Adrenal gland (tissue), 9 donors: ENCODE measurements at regions not wholly inside any gene's neighbourhood (a gene's known extent, or its start where the extent isn't known, plus 50 kb on each side); places are given as distances from the start of the nearest gene placed in this dataset.

ENCODE experiments used
- DNase-seq, 7 donors: peaks; one replicate each; pipeline ENCODE4 v3.0.0-alpha.2; 2019 to 2020
- H3K27ac ChIP-seq, 5 donors: fragments of 200-600 bp; sonication (generic) in 4 of 5; 1 replicate in 3 of 5; 2 replicates in 2 of 5; pipeline versions ENCODE4 v1.5.1 to v1.8.0; 2016 to 2020; ENCODE audit warnings: mild to moderate bottlenecking in 1 of 5
- H3K27me3 ChIP-seq: fragments of 200-600 bp; 2 replicates; pipeline ENCODE4 v1.8.0; 2021
- H3K36me3 ChIP-seq, 2 donors: fragments of 200-600 bp; replicated peaks in 1 of 2; 1 replicate in 1 of 2; 2 replicates in 1 of 2; pipeline versions ENCODE4 v1.5.1 to v1.8.0; 2018 to 2022
- H3K4me1 ChIP-seq, 2 donors: fragments of 200-600 bp; replicated peaks in 1 of 2; 1 replicate in 1 of 2; 2 replicates in 1 of 2; pipeline versions ENCODE4 v1.5.1 to v1.8.0; 2018 to 2021
- H3K4me3 ChIP-seq, 4 donors: fragments of 200-600 bp; sonication (generic) in 3 of 4; one replicate each; pipeline ENCODE4 v1.5.1; 2016 to 2018
- H3K9me3 ChIP-seq, 3 donors: fragments of 200-600 bp; sonication (generic) in 1 of 3; replicated peaks in 1 of 3; 1 replicate in 2 of 3; 2 replicates in 1 of 3; pipeline versions ENCODE4 v1.5.1 to v1.8.0; 2016 to 2021
- POLR2A ChIP-seq, 2 donors: fragments of 450-650 bp; IDR thresholded peaks; one replicate each; pipeline ENCODE4 v1.6.1; 2017; ENCODE audit warnings: antibody characterized with exemption in 2 of 2, mild to moderate bottlenecking in 2 of 2, moderate library complexity in 1 of 2
- WGBS, 4 donors: extraction: QIAGEN DNeasy Blood & Tissue Kit in 2 of 4; methylation state at CpG; one replicate each; pipeline versions ENCODE4 v1.1.5 to v1.1.7; 2013 to 2017; 5-methylcytosine and 5-hydroxymethylcytosine counted together
- intact Hi-C, 2 donors: fragments of 100-400 bp; cut with DNase I; formaldehyde crosslinking; loops; one replicate each; pipeline versions ENCODE4 v1.14.1 to v1.15.0; 2022 to 2023
- TF ChIP-seq, protein P1 (sequence below), 6 experiments: fragments of 450-650 bp in 4 of 6; fragments of 200-600 bp in 2 of 6; sonication (generic) in 1 of 6; IDR thresholded peaks; 1 replicate in 5 of 6; 2 replicates in 1 of 6; pipeline versions ENCODE4 v1.5.1 to v1.8.0; 2016 to 2021; ENCODE audit warnings: antibody characterized with exemption in 6 of 6, mild to moderate bottlenecking in 2 of 6, moderate library complexity in 1 of 6
- donor health status: healthy with polysubstance abuse.
- donor health status: Bipolar disorder and iron deficiency.
- donor health status: DM: yes; HTN: yes; CAD: no.
- donor health status: DM: no; HTN: no; CAD: no.
- donor health status: DM: no; HTN: no; CAD: no.

DNA sequence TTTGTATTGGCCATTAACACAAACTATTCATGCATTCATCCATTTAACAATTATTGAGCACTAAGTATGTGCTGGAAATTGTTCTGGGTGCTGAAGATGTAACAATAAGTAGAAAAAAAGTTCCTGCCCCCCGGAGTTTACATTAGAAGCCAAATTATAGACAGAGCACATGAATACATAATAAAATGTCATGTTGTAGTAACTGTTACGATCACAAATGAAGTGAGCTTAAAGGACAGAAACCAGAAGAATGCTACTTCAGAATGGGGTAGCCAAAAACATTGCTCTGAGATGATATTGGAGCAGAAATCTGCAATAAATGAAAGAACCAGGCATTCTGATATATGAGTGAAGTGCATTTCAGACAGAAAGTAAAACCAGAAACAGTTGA is 256.0 kb upstream of the SETBP1 start:
- no peaks in the 10 kb centered on the region for H3K27me3 ChIP-seq
- no peak overlapping the region for H3K4me3 ChIP-seq
- no peak overlapping the region for H3K27ac ChIP-seq
- H3K9me3 ChIP-seq = no peaks in the 10 kb centered on the region
- intact Hi-C loops = no loop called here
- 65 to 76% (median 70%) methylated on average over 2 of the region's 2 CpGs for WGBS, 4 donors
- no peaks in the 10 kb centered on the region for H3K36me3 ChIP-seq
- TF ChIP-seq, protein P1, sequence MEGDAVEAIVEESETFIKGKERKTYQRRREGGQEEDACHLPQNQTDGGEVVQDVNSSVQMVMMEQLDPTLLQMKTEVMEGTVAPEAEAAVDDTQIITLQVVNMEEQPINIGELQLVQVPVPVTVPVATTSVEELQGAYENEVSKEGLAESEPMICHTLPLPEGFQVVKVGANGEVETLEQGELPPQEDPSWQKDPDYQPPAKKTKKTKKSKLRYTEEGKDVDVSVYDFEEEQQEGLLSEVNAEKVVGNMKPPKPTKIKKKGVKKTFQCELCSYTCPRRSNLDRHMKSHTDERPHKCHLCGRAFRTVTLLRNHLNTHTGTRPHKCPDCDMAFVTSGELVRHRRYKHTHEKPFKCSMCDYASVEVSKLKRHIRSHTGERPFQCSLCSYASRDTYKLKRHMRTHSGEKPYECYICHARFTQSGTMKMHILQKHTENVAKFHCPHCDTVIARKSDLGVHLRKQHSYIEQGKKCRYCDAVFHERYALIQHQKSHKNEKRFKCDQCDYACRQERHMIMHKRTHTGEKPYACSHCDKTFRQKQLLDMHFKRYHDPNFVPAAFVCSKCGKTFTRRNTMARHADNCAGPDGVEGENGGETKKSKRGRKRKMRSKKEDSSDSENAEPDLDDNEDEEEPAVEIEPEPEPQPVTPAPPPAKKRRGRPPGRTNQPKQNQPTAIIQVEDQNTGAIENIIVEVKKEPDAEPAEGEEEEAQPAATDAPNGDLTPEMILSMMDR (IDR thresholded peaks at IDR 0.05) = no peak
- no peak for TF ChIP-seq POLR2A (IDR thresholded peaks at IDR 0.05)
- no peaks in the 10 kb centered on the region for H3K4me1 ChIP-seq
- no peak for DNase-seq

DNA sequence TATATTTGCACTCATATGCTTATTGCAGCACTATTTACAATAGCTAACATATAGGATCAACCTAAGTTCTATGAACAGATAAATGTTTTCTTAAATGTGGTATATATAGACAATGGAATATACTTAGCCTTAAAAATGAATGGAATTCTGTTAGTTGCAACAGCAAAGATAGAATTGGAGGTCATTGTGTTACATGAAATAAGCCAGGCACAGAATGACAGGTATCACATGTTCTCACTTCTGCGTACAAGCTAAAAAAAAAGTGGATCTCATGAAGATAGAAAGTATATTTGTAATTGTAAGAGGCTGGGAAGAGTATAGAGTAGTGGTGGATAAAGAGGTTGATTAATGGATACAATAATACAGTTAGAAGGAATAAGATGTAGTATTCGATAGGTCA is 255.5 kb upstream of the SETBP1 start:
- no peaks in the 10 kb centered on the region for H3K27me3 ChIP-seq
- no peaks in the 10 kb centered on the region for H3K4me1 ChIP-seq
- no peaks in the 10 kb centered on the region for H3K9me3 ChIP-seq
- WGBS, 4 donors = 76 to 83% (median 81%) methylated on average over 2 of the region's 2 CpGs
- no peak for DNase-seq
- intact Hi-C loops = no loop called here
- H3K36me3 ChIP-seq = no peaks in the 10 kb centered on the region
- no peak overlapping the region for H3K4me3 ChIP-seq
- TF ChIP-seq POLR2A (IDR thresholded peaks at IDR 0.05) = no peak
- TF ChIP-seq, protein P1 (IDR thresholded peaks at IDR 0.05) = no peak
- H3K27ac ChIP-seq = no peak overlapping the region

DNA sequence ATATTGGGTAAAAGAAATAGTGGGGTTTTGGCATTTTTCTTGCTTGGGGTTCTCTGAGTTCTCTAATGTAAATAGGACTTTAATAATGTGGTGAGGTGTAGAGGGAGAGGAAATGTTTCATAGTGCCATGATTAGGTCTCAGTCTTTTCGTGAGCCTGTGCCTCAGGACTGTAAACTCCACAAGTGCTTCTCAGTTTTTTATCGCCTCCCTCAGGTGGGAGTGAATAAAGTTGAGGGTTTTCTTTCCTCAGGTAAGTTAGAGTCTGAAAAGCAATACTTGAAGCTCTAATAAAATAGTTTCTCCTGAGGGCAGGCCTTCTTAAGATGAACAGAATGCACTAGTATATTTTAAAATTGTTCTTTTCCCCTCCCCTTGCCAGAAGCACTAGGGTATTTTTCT is 243.1 kb upstream of the SETBP1 start:
- TF ChIP-seq, protein P1 (IDR thresholded peaks at IDR 0.05) = no peak
- TF ChIP-seq POLR2A (IDR thresholded peaks at IDR 0.05) = no peak
- no peak for DNase-seq
- Histone ChIP-seq H3K4me1 (no peaks in the 10 kb centered on the region), H3K27ac (no peak overlapping the region), H3K9me3 (no peaks in the 10 kb centered on the region), H3K4me3 (no peak overlapping the region), H3K36me3 (no peaks in the 10 kb centered on the region), H3K27me3 (no peaks in the 10 kb centered on the region)
- 72 to 86% (median 78%) methylated on average over 2 of the region's 2 CpGs for WGBS, 4 donors
- intact Hi-C loops = no loop called here

DNA sequence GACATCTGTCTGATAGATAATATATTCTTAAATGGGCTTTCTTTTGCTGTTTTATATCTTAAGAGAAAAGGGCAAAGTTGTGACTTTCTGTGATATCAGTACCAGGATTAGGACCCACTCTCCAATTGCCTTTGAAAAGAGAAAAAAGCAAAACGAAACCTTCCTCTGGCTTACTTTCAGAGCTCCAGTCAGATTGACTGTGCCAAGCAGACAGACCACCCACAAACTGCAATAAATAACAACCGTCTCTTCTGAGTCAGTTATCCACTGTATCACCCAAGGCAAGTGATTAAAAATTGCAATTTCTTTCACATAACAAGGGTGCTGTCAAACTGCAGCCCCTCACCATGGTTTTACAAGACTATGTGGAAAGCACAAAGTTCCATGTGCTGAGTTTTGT is 230.5 kb upstream of the SETBP1 start:
- Histone ChIP-seq H3K27me3 (no peaks in the 10 kb centered on the region), H3K27ac (no peak overlapping the region), H3K9me3 (no peaks in the 10 kb centered on the region), H3K36me3 (no peaks in the 10 kb centered on the region), H3K4me1 (no peaks in the 10 kb centered on the region), H3K4me3 (no peak overlapping the region)
- WGBS, 4 donors = 15 to 33% (median 24%) methylated on average over 2 of the region's 2 CpGs
- no peak for DNase-seq
- no peak for TF ChIP-seq POLR2A (IDR thresholded peaks at IDR 0.05)
- TF ChIP-seq, protein P1 (IDR thresholded peaks at IDR 0.05) = no peak
- intact Hi-C loops = loop anchor here in 1 of 2 donors (10.0 kb wide), 1 partner anchor 615 kb away; no protein-coding TSS in a partner anchor
